GM21786 (cell line): ENCODE measurements at regions not wholly inside any gene's neighbourhood (a gene's known extent, or its start where the extent isn't known, plus 50 kb on each side); places are given as distances from the start of the nearest gene placed in this dataset.
"Not testable (repeated sequence)": the region's sequence is repeated elsewhere in the genome, so short reads cannot be mapped to it uniquely, and the experiment has no call there.

Experiments used
- ATAC-seq: cut with Tn5 transposase; IDR thresholded peaks from one replicate; pipeline ENCODE4 v1.9.1; 2021; ENCODE audit not compliant: unreplicated experiment

GRCh38 chr13:104657196-104657595 lies 1591.0 kb upstream of the SLC10A2 start:
- no peak for ATAC-seq

- ATAC-seq, result no peak
These were observed 1584.2 kb upstream of the SLC10A2 start for GRCh38 chr13:104650431-104650830.

- no peak for ATAC-seq
These were observed 1582.1 kb upstream of the SLC10A2 start for GRCh38 chr13:104648291-104648690.

GRCh38 chr13:104645786-104646185 lies 1579.6 kb upstream of the SLC10A2 start:
- no peak for ATAC-seq

- no peak for ATAC-seq
These were observed 1575.1 kb upstream of the SLC10A2 start for GRCh38 chr13:104641309-104641708.

DNA sequence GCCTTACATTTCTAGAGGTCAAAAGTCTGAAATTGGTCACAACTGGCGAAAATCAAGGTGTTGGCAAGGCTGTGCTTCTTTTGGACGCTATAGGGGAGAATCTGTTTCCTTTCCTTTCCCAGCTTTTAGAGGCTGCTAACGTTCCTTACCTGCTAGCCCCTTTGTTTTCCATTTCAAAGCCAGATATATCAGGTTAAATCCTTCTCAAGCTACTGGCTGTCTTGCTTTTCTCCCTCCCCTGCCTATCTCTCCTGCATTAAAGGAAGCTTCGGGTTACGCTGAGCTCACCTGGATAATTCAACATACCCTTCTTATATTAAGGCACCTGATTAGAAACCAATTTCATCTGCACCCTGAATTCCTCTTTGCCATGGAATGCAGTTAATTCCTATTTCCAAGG lies 1569.7 kb upstream of the SLC10A2 start:
- no peak for ATAC-seq

DNA sequence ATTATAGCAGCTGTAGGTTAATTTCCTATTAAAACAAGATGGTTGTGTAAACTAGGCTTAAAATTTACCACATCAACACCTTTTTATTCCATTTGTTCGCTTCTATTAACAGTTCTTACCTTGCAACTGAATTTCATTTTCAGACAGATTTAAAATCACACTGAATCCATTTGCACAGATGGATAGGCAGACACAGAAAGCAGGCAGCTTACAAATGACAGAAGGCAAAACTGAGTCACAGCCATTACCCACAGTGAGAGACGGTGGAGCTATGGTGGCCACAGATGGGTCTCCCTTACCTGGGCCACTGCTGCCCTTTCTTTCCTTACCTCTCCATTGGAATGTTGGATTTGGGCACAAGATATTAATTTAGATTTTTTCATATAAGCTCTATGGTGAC lies 1567.8 kb upstream of the SLC10A2 start:
- ATAC-seq, result no peak

DNA sequence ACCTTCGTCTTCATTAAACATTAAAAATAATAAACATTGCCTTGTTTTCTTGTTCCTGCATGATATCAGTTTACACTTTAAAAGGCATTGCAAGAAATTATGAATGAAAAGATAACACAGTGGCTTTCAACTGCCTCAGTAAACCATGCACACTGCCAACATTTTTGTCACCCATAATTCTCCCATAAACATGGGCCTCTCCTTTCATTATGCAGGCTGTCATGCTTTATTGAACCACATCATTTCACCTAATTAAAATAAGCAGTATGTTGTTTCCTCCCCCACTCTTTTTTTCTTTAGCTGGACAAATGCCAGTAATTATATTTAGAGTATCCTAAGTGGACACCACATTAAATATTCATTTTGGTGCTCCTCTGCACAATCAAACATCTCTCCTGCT lies 1566.5 kb upstream of the SLC10A2 start:
- no peak for ATAC-seq

DNA sequence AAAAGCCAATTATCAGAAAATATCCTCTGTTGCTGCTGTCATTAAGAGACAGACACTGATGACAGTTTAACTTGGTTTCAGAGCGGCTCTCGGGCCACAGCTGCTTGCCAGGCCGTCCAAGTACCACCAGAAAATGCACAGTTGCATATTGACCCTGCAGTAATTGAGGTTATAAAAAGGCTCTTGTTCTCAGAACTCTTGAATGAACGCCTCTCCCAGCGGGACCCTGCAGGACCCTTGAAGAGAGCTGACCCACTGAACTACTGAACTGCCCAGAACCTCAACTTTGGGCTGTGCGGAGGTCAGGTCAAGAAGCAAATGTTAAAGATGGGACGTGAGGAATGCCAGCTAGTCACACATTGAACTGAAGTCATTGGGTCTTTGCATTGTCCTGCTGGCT lies 1559.0 kb upstream of the SLC10A2 start:
- no peak for ATAC-seq

GRCh38 chr13:104616990-104617389 lies 1550.8 kb upstream of the SLC10A2 start:
- peak; percentile 47 for ATAC-seq

- ATAC-seq, result no peak
These were observed 1548.3 kb upstream of the SLC10A2 start for GRCh38 chr13:104614361-104615145.

GRCh38 chr13:104608331-104608730 lies 1542.1 kb upstream of the SLC10A2 start:
- ATAC-seq, result no peak

DNA sequence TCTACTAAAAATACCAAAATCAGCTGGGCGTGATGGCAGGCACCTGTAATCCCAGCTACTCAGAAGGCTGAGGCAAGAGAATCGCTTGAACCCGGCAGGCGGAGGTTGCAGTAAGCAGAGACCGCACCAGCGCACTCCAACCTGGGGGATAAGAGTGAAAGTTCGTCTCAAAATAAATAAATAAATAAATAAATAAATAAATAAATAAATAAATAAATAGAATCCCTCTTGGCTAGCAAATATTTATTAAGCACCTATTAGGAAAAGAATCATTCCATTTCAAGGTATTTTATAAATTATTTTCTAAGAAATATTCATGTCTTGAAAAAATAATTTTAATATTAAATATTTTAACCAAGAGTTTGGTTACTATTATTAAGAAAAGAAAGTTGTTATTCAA lies 1539.2 kb upstream of the SLC10A2 start:
- not testable (repeated sequence) for ATAC-seq

DNA sequence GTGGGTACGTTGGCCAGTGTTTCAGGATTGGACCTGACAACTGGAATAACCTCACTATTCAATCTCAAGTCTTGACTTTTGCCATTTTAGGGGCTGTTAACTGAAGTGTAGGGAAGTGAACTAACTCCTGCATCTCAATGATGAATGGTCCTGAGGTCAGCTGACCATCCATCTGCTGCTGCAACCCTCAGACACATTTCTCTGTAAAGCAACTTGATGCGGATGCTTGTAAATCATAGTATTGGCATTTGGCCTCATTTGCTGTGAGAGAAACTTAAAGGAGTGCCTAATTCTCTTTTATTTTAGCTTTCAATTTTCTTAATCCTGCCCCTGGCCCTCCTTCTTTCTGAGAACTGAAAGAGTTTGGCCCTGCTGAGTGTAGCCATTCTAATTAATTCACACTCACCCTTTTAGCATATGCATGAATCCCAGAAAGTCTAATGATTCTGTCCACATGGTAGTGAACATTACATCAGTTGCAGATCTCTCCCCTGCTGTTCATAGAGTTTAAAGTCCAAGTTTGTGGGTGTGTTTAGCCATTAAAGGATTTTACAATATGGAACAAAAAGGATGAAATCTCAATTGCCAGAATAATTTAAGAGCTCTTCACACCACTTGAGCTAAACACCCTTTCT lies 1531.4 kb upstream of the SLC10A2 start:
- no peak for ATAC-seq

DNA sequence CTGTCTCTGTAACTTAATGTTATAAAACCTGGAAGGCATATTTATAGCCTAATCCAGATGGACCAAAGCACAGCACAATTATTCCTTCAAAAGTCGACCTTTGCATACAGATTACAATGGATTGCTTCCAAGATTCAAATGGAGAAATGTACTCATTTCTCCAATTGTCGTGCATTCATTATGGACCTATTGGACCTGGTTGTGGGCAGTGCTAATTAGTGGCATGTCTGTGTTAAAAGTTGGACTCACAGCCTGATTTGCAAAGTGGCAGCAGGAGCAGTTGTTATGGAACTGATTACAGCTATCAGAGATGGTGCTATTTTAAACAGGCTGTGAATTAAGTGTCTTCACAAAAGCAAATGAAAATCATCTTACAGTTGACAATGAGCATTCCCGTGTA lies 1529.3 kb upstream of the SLC10A2 start:
- no peak for ATAC-seq

DNA sequence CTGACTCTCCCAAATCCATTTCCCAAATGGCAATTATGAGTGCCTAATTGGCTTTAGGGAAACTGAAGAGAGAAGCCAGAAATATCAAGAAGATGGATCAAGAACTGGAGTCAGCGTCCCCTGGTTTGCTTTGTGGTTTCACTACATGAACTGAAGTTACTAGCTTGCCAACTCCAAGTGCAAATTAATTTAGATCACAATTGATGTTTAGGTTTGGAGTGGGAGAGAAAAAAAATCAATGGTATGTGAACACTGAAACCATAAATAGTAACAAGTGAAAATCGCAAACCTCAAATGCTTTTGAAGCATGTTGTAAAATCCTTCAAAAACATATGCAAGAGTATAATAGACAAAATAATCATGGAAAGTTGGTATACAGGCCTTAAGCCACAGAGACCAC lies 1528.6 kb upstream of the SLC10A2 start:
- ATAC-seq, result no peak

- ATAC-seq, result no peak
These were observed 1527.5 kb upstream of the SLC10A2 start for GRCh38 chr13:104593693-104594092.

GRCh38 chr13:104593251-104593576 lies 1527.0 kb upstream of the SLC10A2 start:
- ATAC-seq, result no peak

DNA sequence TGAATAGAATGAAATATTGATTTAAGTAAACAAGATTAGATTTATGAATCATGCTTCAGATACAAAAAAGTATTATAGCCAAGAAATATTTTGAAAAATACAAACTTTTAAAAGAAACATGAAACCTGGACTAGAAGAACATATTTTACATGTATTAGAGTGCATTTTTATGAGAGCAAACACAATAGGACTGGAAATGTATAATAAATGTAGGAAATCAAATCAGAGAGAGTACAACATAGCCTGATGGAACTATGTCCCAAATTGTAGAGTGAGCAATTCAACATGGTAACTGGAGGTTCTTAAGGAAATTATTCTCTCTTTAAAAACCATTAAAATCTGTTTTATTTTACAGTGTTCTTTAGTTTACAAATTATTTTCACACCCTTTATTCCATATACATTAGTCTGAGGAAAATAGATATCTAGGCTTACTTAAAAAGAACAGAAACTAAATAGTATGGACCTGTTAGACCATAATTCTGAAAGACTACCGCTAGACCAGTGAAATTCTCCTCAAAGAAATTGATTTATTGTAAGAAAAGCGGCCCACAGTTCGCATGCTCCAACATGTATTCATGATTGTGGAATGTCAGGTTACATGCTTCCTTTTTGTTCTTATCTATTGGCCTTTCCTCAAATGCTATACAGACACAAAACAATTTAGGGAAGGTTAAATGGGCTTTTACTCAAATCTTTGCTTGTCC lies 1526.5 kb upstream of the SLC10A2 start:
- no peak for ATAC-seq

GRCh38 chr13:104592127-104592526 lies 1525.9 kb upstream of the SLC10A2 start:
- ATAC-seq, result no peak

DNA sequence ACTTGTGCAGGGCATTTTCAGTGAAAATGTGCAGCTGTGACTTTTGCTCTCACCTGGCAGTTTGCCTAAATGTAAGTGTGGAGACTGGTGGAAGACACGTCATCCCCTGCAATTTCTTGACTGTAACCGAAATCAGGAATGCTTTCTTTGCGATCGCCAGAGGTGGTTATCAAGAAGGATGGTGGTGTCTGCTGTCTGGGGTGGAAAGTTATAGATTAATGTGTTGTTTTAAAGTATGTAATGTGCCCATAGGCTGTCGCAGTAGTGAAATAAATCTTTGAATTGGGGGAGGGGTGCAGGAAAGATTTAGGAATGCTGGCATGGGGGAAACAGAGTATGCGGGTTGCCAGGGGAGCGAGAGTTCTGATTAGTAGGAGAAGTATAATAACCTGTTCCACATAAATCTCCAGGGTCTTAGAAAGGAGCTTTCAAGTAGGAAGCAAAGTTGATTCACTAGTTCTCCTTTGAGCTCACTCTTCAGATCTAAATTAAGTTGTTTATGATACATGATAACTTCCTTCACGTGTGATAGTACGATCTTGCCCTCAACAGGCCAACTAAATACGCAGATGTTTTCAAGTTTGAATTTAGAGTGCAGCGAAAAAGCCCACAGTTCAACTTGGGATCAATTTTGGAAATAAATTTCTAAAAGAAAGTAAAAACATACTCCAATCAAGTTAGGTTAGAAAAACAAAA lies 1520.0 kb upstream of the SLC10A2 start:
- no peak for ATAC-seq

DNA sequence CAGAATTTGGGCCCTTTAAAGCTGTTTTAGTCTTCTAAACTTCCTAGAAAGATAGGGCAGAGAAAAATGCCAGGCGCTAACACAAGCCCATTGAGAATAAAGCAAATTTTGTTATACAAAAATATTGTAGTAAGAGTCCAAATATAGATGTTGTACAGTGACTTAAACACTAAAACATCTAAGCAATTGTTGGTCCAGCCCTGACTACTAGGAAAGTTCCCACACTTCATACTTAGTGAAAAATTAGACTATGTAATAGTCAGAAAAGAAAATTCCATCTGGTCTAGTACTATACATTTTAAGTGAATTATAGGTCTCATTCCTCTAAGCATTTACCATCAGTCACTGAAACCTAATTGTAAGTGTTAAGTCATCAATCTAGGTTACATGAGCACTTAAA lies 1518.3 kb upstream of the SLC10A2 start:
- no peak for ATAC-seq
